ENCODE measurements at regions not wholly inside any gene's neighbourhood (a gene's known extent, or its start where the extent isn't known, plus 50 kb on each side); places are given as distances from the start of the nearest gene placed in this dataset.

DNA sequence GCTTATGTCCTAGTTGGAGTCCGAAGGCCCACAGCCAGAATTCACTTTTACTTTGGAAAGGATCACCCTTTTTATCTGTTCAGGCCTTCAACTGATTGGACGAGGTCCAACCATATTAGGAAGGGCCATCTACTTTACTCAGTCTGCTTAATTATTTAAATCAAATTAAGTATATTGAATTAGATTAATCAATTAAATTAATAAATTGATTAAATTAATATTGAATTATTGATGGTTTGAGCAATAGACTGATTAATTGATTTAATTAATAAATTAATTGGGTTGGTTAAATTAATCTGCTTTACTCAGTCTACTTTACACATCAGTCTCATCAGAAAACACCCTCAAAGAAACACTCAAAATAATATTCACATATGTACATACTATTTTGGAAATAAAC lies 816.9 kb upstream of the POT1 start:
- Histone ChIP-seq H3K27me3 (no peaks in the 10 kb centered on the region), H3K27ac (no peak overlapping the region), H3K4me3 (no peak overlapping the region), H3K36me3 (no peaks in the 10 kb centered on the region), H3K4me1 (no peaks in the 10 kb centered on the region), H3K9me3 (peaks cover 0 to 8% (median 0%) of the 10 kb centered on the region in 12 donors)
- intact Hi-C loops (cut with DNase I), result no loop called here
- DNase-seq (no peak), ATAC-seq (no peak)
- 54 to 80% (median 68%) methylated on average over 2 of the region's 2 CpGs for WGBS, 4 donors
- TF ChIP-seq POLR2A (IDR thresholded peaks at IDR 0.05), result no peak
- TF ChIP-seq CTCF (IDR thresholded peaks at IDR 0.05), result no peak

DNA sequence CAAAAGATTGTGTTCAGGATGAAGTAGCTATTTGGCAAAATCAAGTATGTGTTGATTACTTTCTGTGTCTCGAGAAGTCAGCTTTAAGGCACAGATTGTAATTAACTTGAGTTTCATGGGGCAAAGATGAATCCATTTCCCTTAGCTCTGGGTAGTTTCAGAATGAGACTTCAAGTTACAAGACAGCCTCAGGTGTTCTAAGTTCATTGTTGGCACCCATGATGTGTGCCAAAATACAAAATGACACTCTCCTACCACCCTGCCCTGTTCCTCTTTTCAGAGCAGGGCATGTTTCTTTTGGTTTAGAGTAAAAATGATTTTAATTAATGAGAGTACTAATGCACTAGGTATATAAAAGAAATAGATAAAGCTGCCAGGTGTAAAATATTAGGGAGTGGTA lies 797.6 kb upstream of the POT1 start:
- no peak for ATAC-seq
- H3K36me3 ChIP-seq, result no peaks in the 10 kb centered on the region
- no peaks in the 10 kb centered on the region for H3K9me3 ChIP-seq
- no peak for TF ChIP-seq CTCF (IDR thresholded peaks at IDR 0.05)
- TF ChIP-seq POLR2A (IDR thresholded peaks at IDR 0.05), result no peak
- WGBS, 4 donors, result 71 to 90% (median 78%) methylated on average over 1 of the region's 1 CpG
- H3K27me3 ChIP-seq, result no peaks in the 10 kb centered on the region
- intact Hi-C loops (cut with DNase I), result no loop called here
- no peaks in the 10 kb centered on the region for H3K4me1 ChIP-seq
- H3K27ac ChIP-seq, result no peak overlapping the region
- DNase-seq, result no peak
- no peak overlapping the region for H3K4me3 ChIP-seq

DNA sequence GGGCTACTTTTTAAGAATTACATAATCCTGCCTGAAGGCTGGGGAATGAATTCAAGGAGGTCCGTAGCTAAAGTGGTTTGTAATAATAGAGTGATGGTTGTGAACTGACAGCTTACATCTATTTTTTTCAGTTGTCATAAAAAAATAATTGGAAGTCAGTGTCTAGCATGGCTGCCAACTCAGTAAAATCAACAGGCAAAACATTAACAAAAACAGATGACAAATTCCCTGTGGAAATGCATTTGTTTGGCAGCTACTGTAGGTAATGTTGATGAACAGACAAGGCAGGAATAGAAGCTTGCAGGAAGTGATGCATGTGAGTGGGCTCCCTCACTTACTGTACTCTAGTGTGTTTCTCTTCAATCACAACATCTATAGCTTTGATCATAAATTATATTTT lies 766.0 kb upstream of the POT1 start:
- 51 to 67% (median 55%) methylated on average over 1 of the region's 1 CpG for WGBS, 4 donors
- ATAC-seq (no peak), DNase-seq (no peak)
- Histone ChIP-seq H3K36me3 (no peaks in the 10 kb centered on the region), H3K9me3 (peaks cover 0 to 7% (median 0%) of the 10 kb centered on the region in 12 donors), H3K27ac (no peak overlapping the region), H3K27me3 (no peaks in the 10 kb centered on the region), H3K4me1 (no peaks in the 10 kb centered on the region), H3K4me3 (no peak overlapping the region)
- TF ChIP-seq POLR2A (IDR thresholded peaks at IDR 0.05), result no peak
- no peak for TF ChIP-seq CTCF (IDR thresholded peaks at IDR 0.05)
- intact Hi-C loops (cut with DNase I), result no loop called here

- no peak for DNase-seq
- intact Hi-C loops (cut with DNase I), result no loop called here
- no peaks in the 10 kb centered on the region for H3K27me3 ChIP-seq
- ATAC-seq, result no peak
- no peak overlapping the region for H3K4me3 ChIP-seq
- no peaks in the 10 kb centered on the region for H3K4me1 ChIP-seq
- H3K36me3 ChIP-seq, result no peaks in the 10 kb centered on the region
- H3K9me3 ChIP-seq, result peaks cover 0 to 2% (median 0%) of the 10 kb centered on the region in 12 donors
- H3K27ac ChIP-seq, result no peak overlapping the region
- TF ChIP-seq CTCF (IDR thresholded peaks at IDR 0.05) (no peak), POLR2A (IDR thresholded peaks at IDR 0.05) (no peak)
These were observed 753.5 kb upstream of the POT1 start for GRCh38 chr7:125683156-125683555.
